GM12892 (cell line): ENCODE measurements at regions not wholly inside any gene's neighbourhood (a gene's known extent, or its start where the extent isn't known, plus 50 kb on each side); places are given as distances from the start of the nearest gene placed in this dataset.
"Not testable (repeated sequence)": the region's sequence is repeated elsewhere in the genome, so short reads cannot be mapped to it uniquely, and the experiment has no call there.

Experiments used
- POLR2A ChIP-seq: IDR thresholded peaks from 2 replicates; pipeline ENCODE4 v1.6.1; 2011; ENCODE audit warnings: low read depth, low read length, control low read depth
- POLR2AphosphoS5 ChIP-seq: IDR thresholded peaks from 2 replicates; pipeline ENCODE4 v1.6.1; 2011; ENCODE audit warnings: low read depth, low read length, control low read depth

GRCh38 chr3:198114516-198114915 is 154.5 kb downstream of the LMLN start:
- TF ChIP-seq POLR2A, POLR2AphosphoS5: not testable (repeated sequence)
